HG03066 (cell line): ENCODE measurements at regions not wholly inside any gene's neighbourhood (a gene's known extent, or its start where the extent isn't known, plus 50 kb on each side); places are given as distances from the start of the nearest gene placed in this dataset.
A peak's percentile ranks its signal among the peaks of the same experiment; 100 is the strongest.

Experiments used
- ATAC-seq: cut with Tn5 transposase; IDR thresholded peaks from one replicate; pipeline ENCODE4 v1.9.1; 2021; ENCODE audit warnings: low read depth; ENCODE audit not compliant: unreplicated experiment

- ATAC-seq: no peak
These were observed 478.3 kb upstream of the SOX5 start for GRCh38 chr12:24427776-24428175.

GRCh38 chr12:24425601-24425970 lies 476.1 kb upstream of the SOX5 start:
- no peak for ATAC-seq

- ATAC-seq: no peak
These were observed 475.6 kb upstream of the SOX5 start for GRCh38 chr12:24424889-24425600.

- ATAC-seq: no peak
These were observed 474.9 kb upstream of the SOX5 start for GRCh38 chr12:24424376-24424775.

GRCh38 chr12:24423611-24424010 lies 474.1 kb upstream of the SOX5 start:
- no peak for ATAC-seq

GRCh38 chr12:24421759-24422158 lies 472.3 kb upstream of the SOX5 start:
- ATAC-seq: no peak

- no peak for ATAC-seq
These were observed 468.7 kb upstream of the SOX5 start for GRCh38 chr12:24418157-24418556.

GRCh38 chr12:24416423-24417109 lies 467.1 kb upstream of the SOX5 start:
- ATAC-seq: no peak

- ATAC-seq: no peak
These were observed 466.5 kb upstream of the SOX5 start for GRCh38 chr12:24415934-24416333.

GRCh38 chr12:24414480-24414879 lies 465.0 kb upstream of the SOX5 start:
- ATAC-seq: no peak

- no peak for ATAC-seq
These were observed 462.5 kb upstream of the SOX5 start for GRCh38 chr12:24411948-24412347.

GRCh38 chr12:24409868-24410267 lies 460.4 kb upstream of the SOX5 start:
- no peak for ATAC-seq

- ATAC-seq: no peak
These were observed 458.8 kb upstream of the SOX5 start for GRCh38 chr12:24408305-24408704.

- no peak for ATAC-seq
These were observed 458.4 kb upstream of the SOX5 start for GRCh38 chr12:24407884-24408283.

- ATAC-seq: no peak
These were observed 454.8 kb upstream of the SOX5 start for GRCh38 chr12:24404086-24404815.

GRCh38 chr12:24400533-24400932 lies 451.1 kb upstream of the SOX5 start:
- no peak for ATAC-seq

- ATAC-seq: peak; percentile 79
These were observed 449.1 kb upstream of the SOX5 start for GRCh38 chr12:24398605-24399004.

- no peak for ATAC-seq
These were observed 446.8 kb upstream of the SOX5 start for GRCh38 chr12:24396224-24396623.

GRCh38 chr12:24394246-24394645 lies 444.8 kb upstream of the SOX5 start:
- ATAC-seq: no peak

GRCh38 chr12:24393071-24393470 lies 443.6 kb upstream of the SOX5 start:
- no peak for ATAC-seq

GRCh38 chr12:24389394-24389793 lies 439.9 kb upstream of the SOX5 start:
- no peak for ATAC-seq

- no peak for ATAC-seq
These were observed 437.9 kb upstream of the SOX5 start for GRCh38 chr12:24387381-24387780.
